ENCODE measurements at regions not wholly inside any gene's neighbourhood (a gene's known extent, or its start where the extent isn't known, plus 50 kb on each side); places are given as distances from the start of the nearest gene placed in this dataset.
A peak's percentile ranks its signal among the peaks of the same experiment; 100 is the strongest.

GRCh38 chr1:95371666-95372282 is 137.8 kb downstream of the RWDD3 start:
- ATAC-seq, result no peak

GRCh38 chr1:95375174-95375573 is 141.2 kb downstream of the RWDD3 start:
- ATAC-seq, result no peak

- no peak for ATAC-seq
These were observed 146.9 kb downstream of the RWDD3 start for GRCh38 chr1:95380909-95381308.

- no peak for ATAC-seq
These were observed 148.2 kb downstream of the RWDD3 start for GRCh38 chr1:95382000-95382786.

- ATAC-seq, result no peak
These were observed 149.1 kb downstream of the RWDD3 start for GRCh38 chr1:95383111-95383510.

- ATAC-seq, result peak; percentile 28
These were observed 150.6 kb downstream of the RWDD3 start for GRCh38 chr1:95384567-95384966.

- ATAC-seq, result no peak
These were observed 152.4 kb downstream of the RWDD3 start for GRCh38 chr1:95386371-95386770.

- no peak for ATAC-seq
These were observed 152.9 kb downstream of the RWDD3 start for GRCh38 chr1:95386915-95387314.

- ATAC-seq, result no peak
These were observed 154.0 kb downstream of the RWDD3 start for GRCh38 chr1:95388031-95388430.

- no peak for ATAC-seq
These were observed 159.4 kb downstream of the RWDD3 start for GRCh38 chr1:95393434-95393833.

- ATAC-seq, result no peak
These were observed 162.5 kb downstream of the RWDD3 start for GRCh38 chr1:95396557-95396956.

- no peak for ATAC-seq
These were observed 168.8 kb downstream of the RWDD3 start for GRCh38 chr1:95402780-95403179.

- no peak for ATAC-seq
These were observed 172.3 kb downstream of the RWDD3 start for GRCh38 chr1:95406279-95406678.

- no peak for ATAC-seq
These were observed 173.3 kb downstream of the RWDD3 start for GRCh38 chr1:95407131-95407885.

- ATAC-seq, result no peak
These were observed 173.9 kb downstream of the RWDD3 start for GRCh38 chr1:95407886-95408291.

- ATAC-seq, result no peak
These were observed 174.6 kb downstream of the RWDD3 start for GRCh38 chr1:95408507-95409136.

- ATAC-seq, result no peak
These were observed 175.3 kb downstream of the RWDD3 start for GRCh38 chr1:95409276-95409675.

- no peak for ATAC-seq
These were observed 175.9 kb downstream of the RWDD3 start for GRCh38 chr1:95409901-95410300.

- no peak for ATAC-seq
These were observed 181.1 kb downstream of the RWDD3 start for GRCh38 chr1:95415146-95415545.

GRCh38 chr1:95426772-95427171 is 192.8 kb downstream of the RWDD3 start:
- ATAC-seq, result no peak

- ATAC-seq, result no peak
These were observed 193.5 kb downstream of the RWDD3 start for GRCh38 chr1:95427525-95427924.

GRCh38 chr1:95431235-95431634 is 197.2 kb downstream of the RWDD3 start:
- ATAC-seq, result no peak

- ATAC-seq, result no peak
These were observed 201.6 kb downstream of the RWDD3 start for GRCh38 chr1:95435611-95436010.
